GM06990 (cell line): ENCODE measurements at regions not wholly inside any gene's neighbourhood (a gene's known extent, or its start where the extent isn't known, plus 50 kb on each side); places are given as distances from the start of the nearest gene placed in this dataset.
"Not testable (repeated sequence)": the region's sequence is repeated elsewhere in the genome, so short reads cannot be mapped to it uniquely, and the experiment has no call there.

Source experiments
- DNase-seq: peaks from one replicate; pipeline ENCODE4 v3.0.0-alpha.2; 2011; ENCODE audit not compliant: insufficient read length; ENCODE audit errors: extremely low read depth
- H3K27me3 ChIP-seq: replicated peaks from 2 replicates; pipeline ENCODE4 v1.6.0; 2011; ENCODE audit warnings: low read length; ENCODE audit not compliant: control insufficient read depth, insufficient read depth
- H3K36me3 ChIP-seq: 2 replicates; pipeline ENCODE4 v1.5.1; 2011; ENCODE audit warnings: low read length; ENCODE audit not compliant: control insufficient read depth, insufficient read depth
- H3K4me3 ChIP-seq: replicated peaks from 2 replicates; pipeline ENCODE4 v1.5.1; 2011; ENCODE audit warnings: low read depth, mild to moderate bottlenecking, control low read depth, low read length
- TF ChIP-seq, protein P1 (sequence below): IDR thresholded peaks from 2 replicates; pipeline ENCODE4 v1.5.1; 2011; ENCODE audit warnings: low read length, control low read depth, mild to moderate bottlenecking, inconsistent platforms; ENCODE audit not compliant: insufficient read depth, poor library complexity, severe bottlenecking

DNA sequence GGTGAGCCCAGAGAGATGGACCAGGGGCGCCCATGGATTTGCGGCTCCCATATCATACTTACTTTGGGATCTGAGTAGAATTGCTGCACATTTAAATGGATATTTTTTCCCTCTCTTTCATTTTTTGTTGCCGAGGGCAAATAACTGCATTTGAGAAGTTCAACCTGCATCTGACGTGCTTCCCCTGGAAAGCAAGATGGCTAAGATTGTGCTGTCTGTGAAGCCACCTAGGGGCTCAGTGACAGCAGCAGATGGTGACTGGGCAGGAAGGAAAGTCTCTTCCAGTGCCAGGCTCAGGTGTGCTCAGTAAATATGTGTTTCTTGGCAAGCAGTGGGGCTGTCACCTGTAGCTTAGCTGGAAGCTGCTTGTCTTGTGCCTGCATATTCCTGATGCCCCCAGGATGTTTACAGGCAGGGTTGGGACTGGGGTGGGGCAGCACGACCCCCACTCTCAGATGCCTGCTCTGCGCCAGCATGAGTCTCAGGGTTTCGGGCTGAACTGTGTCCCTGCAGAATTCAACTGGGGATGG, 59.8 kb upstream of the ETV3 start:
- TF ChIP-seq, protein P1, sequence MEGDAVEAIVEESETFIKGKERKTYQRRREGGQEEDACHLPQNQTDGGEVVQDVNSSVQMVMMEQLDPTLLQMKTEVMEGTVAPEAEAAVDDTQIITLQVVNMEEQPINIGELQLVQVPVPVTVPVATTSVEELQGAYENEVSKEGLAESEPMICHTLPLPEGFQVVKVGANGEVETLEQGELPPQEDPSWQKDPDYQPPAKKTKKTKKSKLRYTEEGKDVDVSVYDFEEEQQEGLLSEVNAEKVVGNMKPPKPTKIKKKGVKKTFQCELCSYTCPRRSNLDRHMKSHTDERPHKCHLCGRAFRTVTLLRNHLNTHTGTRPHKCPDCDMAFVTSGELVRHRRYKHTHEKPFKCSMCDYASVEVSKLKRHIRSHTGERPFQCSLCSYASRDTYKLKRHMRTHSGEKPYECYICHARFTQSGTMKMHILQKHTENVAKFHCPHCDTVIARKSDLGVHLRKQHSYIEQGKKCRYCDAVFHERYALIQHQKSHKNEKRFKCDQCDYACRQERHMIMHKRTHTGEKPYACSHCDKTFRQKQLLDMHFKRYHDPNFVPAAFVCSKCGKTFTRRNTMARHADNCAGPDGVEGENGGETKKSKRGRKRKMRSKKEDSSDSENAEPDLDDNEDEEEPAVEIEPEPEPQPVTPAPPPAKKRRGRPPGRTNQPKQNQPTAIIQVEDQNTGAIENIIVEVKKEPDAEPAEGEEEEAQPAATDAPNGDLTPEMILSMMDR = no peak
- Histone ChIP-seq H3K27me3 (no peaks in the 10 kb centered on the region), H3K4me3 (no peak overlapping the region), H3K36me3 (no peaks in the 10 kb centered on the region)
- no peak for DNase-seq

DNA sequence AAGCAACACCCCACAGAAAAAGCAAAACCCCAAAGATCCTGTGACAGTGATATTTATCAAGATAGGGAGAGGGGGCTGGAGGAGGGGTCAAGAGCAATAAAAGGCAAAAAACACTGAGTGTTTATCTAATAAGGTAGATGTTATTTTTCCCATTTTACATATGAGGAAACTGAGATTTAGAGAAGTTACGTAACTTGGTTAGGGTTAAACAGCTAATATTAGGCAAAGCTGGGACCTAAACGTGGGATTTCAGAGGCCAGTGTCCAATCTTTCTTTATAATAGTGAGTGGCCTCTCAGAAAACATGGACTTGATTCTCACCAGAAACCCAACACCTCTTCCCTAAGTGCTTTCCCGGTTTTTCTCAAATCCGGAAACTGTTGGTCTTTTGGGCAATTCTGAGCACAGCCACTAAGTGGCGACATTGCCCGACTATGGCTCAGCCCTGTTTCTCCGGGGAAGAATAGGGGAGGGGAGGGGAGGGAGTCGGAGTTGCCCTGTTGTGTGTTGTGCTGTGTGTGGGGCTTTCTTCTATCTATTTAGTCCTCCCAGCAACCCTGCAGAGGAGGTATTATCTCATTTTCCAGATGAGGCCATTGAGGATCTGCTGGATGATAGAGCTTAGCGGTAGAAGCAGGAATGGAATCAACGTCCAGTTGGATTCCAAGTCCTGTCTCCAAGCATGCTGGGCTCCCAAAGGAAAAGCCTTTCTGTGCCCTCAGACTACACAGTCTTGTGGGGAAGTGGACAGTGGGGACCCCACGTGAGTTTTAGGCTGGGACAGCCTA, 58.7 kb upstream of the ETV3 start:
- not testable (repeated sequence) for H3K4me3 ChIP-seq, DNase-seq, H3K36me3 ChIP-seq, H3K27me3 ChIP-seq

DNA sequence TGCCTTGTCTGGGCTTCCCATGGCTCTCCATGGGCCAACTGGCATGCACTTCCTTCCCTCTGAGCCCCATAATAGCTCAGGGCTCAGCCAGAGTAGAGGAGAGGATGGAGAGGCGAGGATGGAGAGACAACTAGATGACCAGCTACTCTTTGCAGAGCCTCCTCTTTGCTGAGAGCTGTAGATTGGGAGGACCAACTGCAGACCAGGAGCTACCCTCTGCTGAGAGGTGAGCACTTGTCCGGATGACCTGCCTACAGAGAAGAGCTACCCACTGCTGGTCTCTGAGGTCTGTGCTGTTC, 58.0 kb upstream of the ETV3 start:
- no peaks in the 10 kb centered on the region for H3K27me3 ChIP-seq
- TF ChIP-seq, protein P1 = no peak
- H3K4me3 ChIP-seq = no peak overlapping the region
- H3K36me3 ChIP-seq = no peaks in the 10 kb centered on the region
- no peak for DNase-seq

DNA sequence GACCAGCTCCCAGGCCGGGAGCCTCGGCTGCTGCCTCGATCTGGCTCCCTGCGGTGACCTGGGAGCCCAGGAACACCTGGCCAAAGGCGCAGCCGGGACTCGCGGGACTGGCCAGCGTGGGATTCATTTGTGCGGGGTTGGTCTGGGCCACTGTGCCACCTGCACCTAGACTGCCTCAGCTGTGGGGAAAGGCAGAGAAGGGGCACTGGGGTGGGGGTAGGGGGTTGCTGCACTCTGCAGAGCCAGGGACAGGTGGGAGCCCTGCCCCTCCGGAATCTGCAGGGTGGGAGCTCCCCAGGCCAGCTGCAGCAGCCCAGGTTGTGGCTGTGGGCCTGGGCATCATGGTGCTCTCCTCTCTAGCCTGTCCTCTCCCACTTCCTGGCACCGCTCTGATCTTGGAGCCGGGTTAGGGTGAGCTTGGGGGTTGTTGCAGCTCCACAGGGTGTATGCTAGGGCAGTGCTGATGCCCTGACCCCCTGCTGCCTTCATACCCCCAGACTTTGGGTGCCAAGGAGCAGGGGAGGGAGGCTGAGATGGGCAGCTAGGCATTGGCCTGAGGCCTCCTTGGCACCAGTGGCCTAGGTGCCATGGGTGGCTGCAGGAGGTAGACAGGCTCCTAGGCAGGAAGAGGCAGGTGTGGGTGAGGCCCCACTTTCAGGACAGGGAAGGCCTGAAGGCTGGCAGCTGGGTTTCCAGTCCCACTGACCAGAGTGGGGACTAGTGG, 57.5 kb upstream of the ETV3 start:
- H3K36me3 ChIP-seq = no peaks in the 10 kb centered on the region
- DNase-seq = no peak
- H3K27me3 ChIP-seq = no peaks in the 10 kb centered on the region
- H3K4me3 ChIP-seq = no peak overlapping the region
- TF ChIP-seq, protein P1 = no peak

DNA sequence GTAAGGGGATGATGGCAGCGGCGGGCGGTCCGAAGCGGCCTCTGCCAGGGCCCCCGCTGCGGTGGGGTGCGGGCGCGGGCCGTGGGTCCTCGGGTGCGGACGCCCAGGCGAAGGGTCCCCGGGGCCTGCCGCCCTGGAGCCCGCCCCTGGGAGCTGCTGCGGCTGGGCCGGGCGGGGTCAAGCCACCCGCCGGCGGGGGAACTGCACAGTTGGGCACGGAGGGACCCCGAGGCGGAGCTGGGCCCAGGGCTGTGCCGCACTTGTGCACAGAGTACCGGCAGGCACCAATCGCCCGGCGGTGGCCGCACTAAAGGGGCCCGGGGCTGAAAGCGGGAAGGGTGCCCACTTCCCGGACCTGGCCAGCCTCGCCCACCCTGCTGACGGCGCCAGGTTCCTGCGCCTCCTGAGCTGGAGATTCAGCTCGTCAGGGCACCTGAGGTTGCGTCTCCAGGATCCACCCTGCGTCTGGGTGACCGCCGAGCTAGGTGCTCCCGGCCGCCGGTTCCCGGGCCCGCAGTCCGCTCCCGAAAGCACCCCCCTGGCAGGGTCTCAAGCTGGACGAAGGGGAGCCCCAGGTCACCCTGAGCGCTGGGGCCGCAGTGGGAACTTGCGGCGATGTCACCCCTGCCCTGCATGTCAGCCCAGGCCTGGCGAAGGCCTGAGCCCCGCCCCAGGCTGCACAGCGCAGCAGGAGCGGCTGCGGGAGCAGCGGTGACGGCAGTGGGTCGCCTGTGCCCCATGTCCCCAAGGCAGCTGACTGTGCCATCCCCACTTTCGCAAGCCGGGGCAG, 56.7 kb upstream of the ETV3 start:
- no peak overlapping the region for H3K4me3 ChIP-seq
- TF ChIP-seq, protein P1 = no peak
- no peaks in the 10 kb centered on the region; the same call in 1 of the 2 replicates for H3K27me3 ChIP-seq
- no peaks in the 10 kb centered on the region for H3K36me3 ChIP-seq
- DNase-seq = no peak

DNA sequence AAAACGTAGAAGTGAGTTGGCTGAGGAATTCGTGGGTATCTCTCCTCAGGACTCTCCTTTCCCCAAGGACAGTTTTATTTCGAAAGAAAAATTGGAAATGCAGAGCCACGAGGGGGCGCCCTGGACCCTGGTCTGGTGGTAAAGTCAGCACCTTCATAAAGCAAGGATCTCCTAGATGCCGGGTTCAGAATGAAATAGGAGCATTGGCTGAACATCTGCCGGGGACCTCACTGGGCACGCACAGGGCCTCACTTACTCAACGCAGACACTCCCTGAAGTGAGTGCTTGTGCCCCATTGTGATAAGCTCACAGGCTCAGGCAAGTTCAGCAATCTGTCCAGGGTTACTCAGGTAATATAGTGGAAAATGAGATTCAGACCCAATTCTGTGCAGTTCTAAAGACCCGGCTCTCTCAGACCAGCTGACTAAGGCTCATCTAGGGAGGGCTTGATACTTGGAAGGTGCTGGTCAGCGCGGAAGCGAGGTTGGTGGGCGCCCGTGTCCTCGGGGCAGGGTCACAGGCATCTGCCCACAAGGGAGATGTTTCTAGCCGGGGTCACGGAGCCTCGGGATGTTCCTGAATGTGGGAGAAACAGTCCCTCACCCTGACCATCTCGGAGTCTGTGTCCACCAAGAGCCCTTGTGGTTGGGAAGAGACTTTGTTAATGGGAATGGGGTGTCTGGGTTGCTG, 55.7 kb upstream of the ETV3 start:
- TF ChIP-seq, protein P1 = peak; percentile 85
- Histone ChIP-seq H3K36me3 (no peaks in the 10 kb centered on the region), H3K4me3 (no peak overlapping the region), H3K27me3 (no peaks in the 10 kb centered on the region; the same call in 1 of the 2 replicates)
- DNase-seq = no peak
